ENCODE measurements at regions not wholly inside any gene's neighbourhood (a gene's known extent, or its start where the extent isn't known, plus 50 kb on each side); places are given as distances from the start of the nearest gene placed in this dataset.

- TF ChIP-seq ZBTB43 (CRISPR knock-in tag; IDR thresholded peaks at IDR 0.05) (no peak), NR3C1 (CRISPR knock-in tag; conservative IDR thresholded peaks at IDR 0.05; ENCODE audit: low read depth) (no peak), GABPB1 (CRISPR knock-in tag; IDR thresholded peaks at IDR 0.05) (no peak), CTCF (IDR thresholded peaks at IDR 0.05) (no peak), NR1H2 (CRISPR knock-in tag; IDR thresholded peaks at IDR 0.05) (no peak), IRF2 (CRISPR knock-in tag; IDR thresholded peaks at IDR 0.05; ENCODE audit: borderline replicate concordance, low read depth) (no peak), MAX (CRISPR knock-in tag; IDR thresholded peaks at IDR 0.05) (no peak), ZNF423 (CRISPR knock-in tag; IDR thresholded peaks at IDR 0.05) (no peak), STAT6 (CRISPR knock-in tag; conservative IDR thresholded peaks at IDR 0.05; ENCODE audit: low read depth) (no peak), NFE2L1 (CRISPR knock-in tag; IDR thresholded peaks at IDR 0.05) (no peak), TEAD1 (CRISPR knock-in tag; IDR thresholded peaks at IDR 0.05) (no peak), ATF2 (CRISPR knock-in tag; IDR thresholded peaks at IDR 0.05; ENCODE audit: borderline replicate concordance, low read depth) (no peak)
Measured at GRCh38 chr11:26070714-26071380, 261.1 kb upstream of the ANO3 start.
